HG03460 (cell line): ENCODE measurements at regions not wholly inside any gene's neighbourhood (a gene's known extent, or its start where the extent isn't known, plus 50 kb on each side); places are given as distances from the start of the nearest gene placed in this dataset.

Source experiments
- ATAC-seq: cut with Tn5 transposase; IDR thresholded peaks from one replicate; pipeline ENCODE4 v1.9.1; 2021; ENCODE audit not compliant: unreplicated experiment

GRCh38 chr6:146902846-146903245 lies 301.4 kb upstream of the STXBP5 start:
- no peak for ATAC-seq

GRCh38 chr6:146903451-146903850 lies 300.8 kb upstream of the STXBP5 start:
- no peak for ATAC-seq

- ATAC-seq = no peak
Observed at GRCh38 chr6:146904596-146904995, 299.6 kb upstream of the STXBP5 start.

GRCh38 chr6:146905181-146905704 lies 299.0 kb upstream of the STXBP5 start:
- no peak for ATAC-seq

GRCh38 chr6:146908786-146909185 lies 295.4 kb upstream of the STXBP5 start:
- ATAC-seq = no peak

- ATAC-seq = no peak
Observed at GRCh38 chr6:146909376-146909775, 294.8 kb upstream of the STXBP5 start.

GRCh38 chr6:146909886-146910285 lies 294.3 kb upstream of the STXBP5 start:
- ATAC-seq = no peak

GRCh38 chr6:146910611-146911010 lies 293.6 kb upstream of the STXBP5 start:
- ATAC-seq = no peak

- no peak for ATAC-seq
Observed at GRCh38 chr6:146911635-146912215, 292.5 kb upstream of the STXBP5 start.

GRCh38 chr6:146912730-146913685 lies 291.2 kb upstream of the STXBP5 start:
- no peak for ATAC-seq

GRCh38 chr6:146913842-146914488 lies 290.3 kb upstream of the STXBP5 start:
- ATAC-seq = no peak

- no peak for ATAC-seq
Observed at GRCh38 chr6:146914489-146915483, 289.4 kb upstream of the STXBP5 start.

- ATAC-seq = no peak
Observed at GRCh38 chr6:146915671-146916127, 288.5 kb upstream of the STXBP5 start.

GRCh38 chr6:146916435-146917025 lies 287.7 kb upstream of the STXBP5 start:
- no peak for ATAC-seq

GRCh38 chr6:146917182-146917581 lies 287.0 kb upstream of the STXBP5 start:
- no peak for ATAC-seq

GRCh38 chr6:146917979-146918378 lies 286.2 kb upstream of the STXBP5 start:
- no peak for ATAC-seq

- ATAC-seq = no peak
Observed at GRCh38 chr6:146919017-146919416, 285.2 kb upstream of the STXBP5 start.

GRCh38 chr6:146923205-146923833 lies 280.9 kb upstream of the STXBP5 start:
- ATAC-seq = no peak

- no peak for ATAC-seq
Observed at GRCh38 chr6:146925846-146926245, 278.4 kb upstream of the STXBP5 start.
